ENCODE measurements at regions not wholly inside any gene's neighbourhood (a gene's known extent, or its start where the extent isn't known, plus 50 kb on each side); places are given as distances from the start of the nearest gene placed in this dataset.

GRCh38 chr4:42328978-42329377 lies 68.3 kb upstream of the SHISA3 start:
- TF ChIP-seq EGR1 (IDR thresholded peaks at IDR 0.05; ENCODE audit: low read depth) (no peak), SP1 (IDR thresholded peaks at IDR 0.05; ENCODE audit: low read depth) (no peak), ZNF274 (IDR thresholded peaks at IDR 0.05; ENCODE audit: low read depth, low read length) (no peak), TCF7L2 (IDR thresholded peaks at IDR 0.05; ENCODE audit: borderline replicate concordance, extremely low read depth, insufficient read depth, insufficient read length) (no peak), POLR2A (IDR thresholded peaks at IDR 0.05; ENCODE audit: borderline replicate concordance, extremely low read depth, insufficient read depth, insufficient read length) (no peak), FOSL1 (IDR thresholded peaks at IDR 0.05; ENCODE audit: low read depth) (no peak), SIN3A (IDR thresholded peaks at IDR 0.05; ENCODE audit: low read depth) (no peak)

GRCh38 chr4:42329421-42329820 lies 67.9 kb upstream of the SHISA3 start:
- no peak overlapping the region for H3K9ac ChIP-seq (ENCODE audit: low read length)
- no peak overlapping the region for H2AFZ ChIP-seq (ENCODE audit: low read depth, low read length, poor library complexity, severe bottlenecking)
- H3K4me1 ChIP-seq (ENCODE audit: control insufficient read depth in 1 of 2, insufficient read depth in 2 of 2, low read length in 2 of 2), result peaks cover 4 to 11% of the 10 kb centered on the region in 2 experiments
- H3K79me2 ChIP-seq (ENCODE audit: insufficient read depth, low read length), result no peaks in the 10 kb centered on the region
- POLR2A ChIA-PET, result no interaction called here
- CTCF ChIA-PET, result interaction anchor here (0.6 kb wide), 1 partner anchor 1115 kb away, joined by 3 read pairs; the partner anchor contains the start of gene APBB2
- no peak overlapping the region for H3K4me3 ChIP-seq (replicated peaks in 1 of 2; ENCODE audit: low read depth in 1 of 2, low read length in 2 of 2)
- intact Hi-C loops (cut with micrococcal nuclease), result no loop called here
- H3K4me2 ChIP-seq (ENCODE audit: low read length), result no peak overlapping the region
- ATAC-seq (no peak), DNase-seq (ENCODE audit: low read depth, low spot score) (no peak)
- H3K9me2 ChIP-seq (ENCODE audit: insufficient read depth), result no peaks in the 10 kb centered on the region
- no peak for TF ChIP-seq POLR2A (IDR thresholded peaks at IDR 0.05; ENCODE audit: borderline replicate concordance, extremely low read depth, insufficient read depth, insufficient read length)
- no peak for TF ChIP-seq EZH2phosphoT487 (IDR thresholded peaks at IDR 0.05; ENCODE audit: borderline replicate concordance)
- no peaks in the 10 kb centered on the region for H3K9me3 ChIP-seq (ENCODE audit: control insufficient read depth in 1 of 2, insufficient read depth in 1 of 2, low read depth in 1 of 2, low read length in 2 of 2)
- H3K36me3 ChIP-seq (ENCODE audit: control insufficient read depth in 1 of 2, insufficient read depth in 2 of 2, low read length in 2 of 2), result no peaks in the 10 kb centered on the region
- H3K27me3 ChIP-seq (ENCODE audit: insufficient read depth, low read length), result no peaks in the 10 kb centered on the region
- H3K27ac ChIP-seq (ENCODE audit: low read depth, low read length), result no peak overlapping the region
- BruUV-seq (replicated peaks), result no TSS peak
- no peaks in the 10 kb centered on the region for H4K20me1 ChIP-seq (ENCODE audit: insufficient read depth)
- RAD21 ChIA-PET (ENCODE audit: low non-redundant PET in 1 of 2, low total read pairs in 2 of 2, uncharacterized antibody in 2 of 2, unreplicated experiment in 2 of 2), result no interaction called here

More at GRCh38 chr4:42328978-42329377, 68.3 kb upstream of the SHISA3 start:
- DNase-seq (ENCODE audit: low read depth, low spot score) (no peak), ATAC-seq (no peak)
- no TSS peak for BruUV-seq (replicated peaks)
- no peaks in the 10 kb centered on the region for H3K79me2 ChIP-seq (ENCODE audit: insufficient read depth, low read length)
- CTCF ChIA-PET, result no interaction called here
- no peak overlapping the region for H2AFZ ChIP-seq (ENCODE audit: low read depth, low read length, poor library complexity, severe bottlenecking)
- no peaks in the 10 kb centered on the region for H4K20me1 ChIP-seq (ENCODE audit: insufficient read depth)
- intact Hi-C loops (cut with micrococcal nuclease), result no loop called here
- no peaks in the 10 kb centered on the region for H3K9me3 ChIP-seq (ENCODE audit: control insufficient read depth in 1 of 2, insufficient read depth in 1 of 2, low read depth in 1 of 2, low read length in 2 of 2)
- no peaks in the 10 kb centered on the region for H3K36me3 ChIP-seq (ENCODE audit: control insufficient read depth in 1 of 2, insufficient read depth in 2 of 2, low read length in 2 of 2)
- peaks cover 4 to 11% of the 10 kb centered on the region in 2 experiments for H3K4me1 ChIP-seq (ENCODE audit: control insufficient read depth in 1 of 2, insufficient read depth in 2 of 2, low read length in 2 of 2)
- H3K4me3 ChIP-seq (replicated peaks in 1 of 2; ENCODE audit: low read depth in 1 of 2, low read length in 2 of 2), result no peak overlapping the region
- H3K27me3 ChIP-seq (ENCODE audit: insufficient read depth, low read length), result no peaks in the 10 kb centered on the region
- H3K9ac ChIP-seq (ENCODE audit: low read length), result no peak overlapping the region
- POLR2A ChIA-PET, result no interaction called here
- no peak overlapping the region for H3K27ac ChIP-seq (ENCODE audit: low read depth, low read length)
- no peaks in the 10 kb centered on the region for H3K9me2 ChIP-seq (ENCODE audit: insufficient read depth)
- H3K4me2 ChIP-seq (ENCODE audit: low read length), result no peak overlapping the region
- RAD21 ChIA-PET (ENCODE audit: low non-redundant PET in 1 of 2, low total read pairs in 2 of 2, uncharacterized antibody in 2 of 2, unreplicated experiment in 2 of 2), result no interaction called here

All from HCT116 (cell line).